HepG2 (cell line): ENCODE measurements at regions not wholly inside any gene's neighbourhood (a gene's known extent, or its start where the extent isn't known, plus 50 kb on each side); places are given as distances from the start of the nearest gene placed in this dataset.

Experiments used
- RNF219 ChIP-seq: sonication (generic); formaldehyde crosslinking; IDR thresholded peaks from 2 replicates; pipeline ENCODE4 v1.5.0; 2020; ENCODE audit warnings: mild to moderate bottlenecking, missing genetic modification reagents
- SP4 ChIP-seq: sonication (generic); formaldehyde crosslinking; IDR thresholded peaks from 2 replicates; pipeline ENCODE4 v1.8.1; 2023; ENCODE audit warnings: mild to moderate bottlenecking, missing genetic modification reagents
- ZBTB40 ChIP-seq, 2 experiments: fragments of 450-650 bp in 1 of 2; sonication (generic) in 1 of 2; formaldehyde crosslinking in 1 of 2; IDR thresholded peaks; 2 replicates each; pipeline versions ENCODE4 v1.6.1 to v1.8.0; 2016 to 2022; ENCODE audit warnings: antibody characterized with exemption in 1 of 2, mild to moderate bottlenecking in 1 of 2, missing genetic modification reagents in 1 of 2
- TF ChIP-seq, protein P1 (sequence below): sonication (generic); formaldehyde crosslinking; IDR thresholded peaks from 2 replicates; pipeline ENCODE4 v1.5.1; 2020; ENCODE audit warnings: missing genetic modification reagents, mild to moderate bottlenecking, borderline replicate concordance

GRCh38 chr4:28462766-28463700 lies 1602.4 kb downstream of the STIM2 start (continued):
- TF ChIP-seq ZBTB40 (IDR thresholded peaks at IDR 0.05) (no peak), ZBTB40 (CRISPR knock-in tag; IDR thresholded peaks at IDR 0.05) (no peak), SP4 (CRISPR knock-in tag) (no peak), RNF219 (CRISPR knock-in tag) (no peak)
- TF ChIP-seq, protein P1, sequence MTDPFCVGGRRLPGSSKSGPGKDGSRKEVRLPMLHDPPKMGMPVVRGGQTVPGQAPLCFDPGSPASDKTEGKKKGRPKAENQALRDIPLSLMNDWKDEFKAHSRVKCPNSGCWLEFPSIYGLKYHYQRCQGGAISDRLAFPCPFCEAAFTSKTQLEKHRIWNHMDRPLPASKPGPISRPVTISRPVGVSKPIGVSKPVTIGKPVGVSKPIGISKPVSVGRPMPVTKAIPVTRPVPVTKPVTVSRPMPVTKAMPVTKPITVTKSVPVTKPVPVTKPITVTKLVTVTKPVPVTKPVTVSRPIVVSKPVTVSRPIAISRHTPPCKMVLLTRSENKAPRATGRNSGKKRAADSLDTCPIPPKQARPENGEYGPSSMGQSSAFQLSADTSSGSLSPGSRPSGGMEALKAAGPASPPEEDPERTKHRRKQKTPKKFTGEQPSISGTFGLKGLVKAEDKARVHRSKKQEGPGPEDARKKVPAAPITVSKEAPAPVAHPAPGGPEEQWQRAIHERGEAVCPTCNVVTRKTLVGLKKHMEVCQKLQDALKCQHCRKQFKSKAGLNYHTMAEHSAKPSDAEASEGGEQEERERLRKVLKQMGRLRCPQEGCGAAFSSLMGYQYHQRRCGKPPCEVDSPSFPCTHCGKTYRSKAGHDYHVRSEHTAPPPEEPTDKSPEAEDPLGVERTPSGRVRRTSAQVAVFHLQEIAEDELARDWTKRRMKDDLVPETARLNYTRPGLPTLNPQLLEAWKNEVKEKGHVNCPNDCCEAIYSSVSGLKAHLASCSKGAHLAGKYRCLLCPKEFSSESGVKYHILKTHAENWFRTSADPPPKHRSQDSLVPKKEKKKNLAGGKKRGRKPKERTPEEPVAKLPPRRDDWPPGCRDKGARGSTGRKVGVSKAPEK (CRISPR knock-in tag): no peak
